ENCODE measurements at regions not wholly inside any gene's neighbourhood (a gene's known extent, or its start where the extent isn't known, plus 50 kb on each side); places are given as distances from the start of the nearest gene placed in this dataset.

GRCh38 chr12:58607805-58608204, 312.5 kb downstream of the LRIG3 start:
- no peak for TF ChIP-seq CTCF (IDR thresholded peaks at IDR 0.05)
- no peak for TF ChIP-seq TAF1 (IDR thresholded peaks at IDR 0.05; ENCODE audit: borderline replicate concordance, low read depth, low read length)
- no peak for TF ChIP-seq POLR2AphosphoS5 (IDR thresholded peaks at IDR 0.05; ENCODE audit: low read depth, low read length)
- TF ChIP-seq JUND (IDR thresholded peaks at IDR 0.05): no peak
- TF ChIP-seq RAD21 (IDR thresholded peaks at IDR 0.05; ENCODE audit: low read length): no peak
- no peak for TF ChIP-seq EP300 (IDR thresholded peaks at IDR 0.05; ENCODE audit: borderline replicate concordance in 1 of 2, low read depth in 1 of 2, low read length in 1 of 2)
- no peak for TF ChIP-seq GABPA (IDR thresholded peaks at IDR 0.05; ENCODE audit: low read depth)
- TF ChIP-seq MXI1 (IDR thresholded peaks at IDR 0.05; ENCODE audit: low read depth, low read length): no peak
